Caco-2 (cell line): ENCODE measurements at regions not wholly inside any gene's neighbourhood (a gene's known extent, or its start where the extent isn't known, plus 50 kb on each side); places are given as distances from the start of the nearest gene placed in this dataset.

Experiments used
- BruUV-seq: library from RNA; stranded (reverse); fragments of 400-500 nt; replicated peaks from 2 replicates; lab custom pipeline; 2021; lab: Mats Ljungman, UMichigan
- CTCF ChIA-PET: fragments of 300-600 bp; sonication (Branson Sonifier 250); formaldehyde crosslinking; loops from one replicate; lab custom pipeline; 2022; ENCODE audit warnings: antibody characterized with exemption; lab: Charles Lee
- POLR2A ChIA-PET: fragments of 300-600 bp; sonication (Branson Sonifier 250); formaldehyde crosslinking; loops from one replicate; lab custom pipeline; 2022; ENCODE audit warnings: antibody characterized with exemption; lab: Charles Lee
- DNase-seq, 2 experiments: peaks; one replicate each; pipeline versions ENCODE4 v3.0.0 to v3.0.0-alpha.2; 2020 to 2022
- H3K27me3 ChIP-seq: replicated peaks from 2 replicates; pipeline ENCODE4 v1.6.0; 2011; ENCODE audit warnings: low read length; ENCODE audit not compliant: control insufficient read depth, insufficient read depth
- H3K36me3 ChIP-seq: 2 replicates; pipeline ENCODE4 v1.5.1; 2011; ENCODE audit warnings: low read length; ENCODE audit not compliant: control insufficient read depth, insufficient read depth
- H3K4me1 ChIP-seq: fragments of 250-450 bp; sonication (Bioruptor Pico); 2 replicates; pipeline ENCODE4 v1.5.1; 2020; ENCODE audit warnings: mild to moderate bottlenecking
- H3K4me3 ChIP-seq: 2 replicates; pipeline ENCODE4 v1.5.1; 2011; ENCODE audit warnings: low read depth, mild to moderate bottlenecking, control low read depth, low read length
- H3K9me3 ChIP-seq: fragments of 250-450 bp; sonication (Bioruptor Pico); 2 replicates; pipeline ENCODE4 v1.5.1; 2020; ENCODE audit warnings: mild to moderate bottlenecking, moderate library complexity
- H3K27ac Mint-ChIP-seq: one replicate; pipeline ENCODE4 v1.8.0; 2022; ENCODE audit warnings: mixed read lengths; ENCODE audit not compliant: unreplicated experiment
- H3K27me3 Mint-ChIP-seq: one replicate; pipeline ENCODE4 v1.8.0; 2022; ENCODE audit warnings: mixed read lengths; ENCODE audit not compliant: insufficient read depth, unreplicated experiment
- H3K36me3 Mint-ChIP-seq: one replicate; pipeline ENCODE4 v1.8.0; 2022; ENCODE audit warnings: mild to moderate bottlenecking, mixed read lengths; ENCODE audit not compliant: insufficient read depth, unreplicated experiment
- H3K4me1 Mint-ChIP-seq: one replicate; pipeline ENCODE4 v1.8.0; 2022; ENCODE audit warnings: low read depth, mixed read lengths; ENCODE audit not compliant: unreplicated experiment
- H3K4me3 Mint-ChIP-seq: one replicate; pipeline ENCODE4 v1.8.0; 2022; ENCODE audit warnings: mild to moderate bottlenecking, moderate library complexity, mixed read lengths; ENCODE audit not compliant: unreplicated experiment
- H3K9me3 Mint-ChIP-seq: one replicate; pipeline ENCODE4 v1.8.0; 2022; ENCODE audit warnings: mixed read lengths; ENCODE audit not compliant: unreplicated experiment
- intact Hi-C: fragments of 100-400 bp; cut with micrococcal nuclease; formaldehyde crosslinking; loops from one replicate; pipeline ENCODE4 v1.10.0; 2022; ENCODE audit not compliant: unreplicated experiment
- TF ChIP-seq, protein P1 (sequence below), 2 experiments: fragments of 200-600 bp in 1 of 2; IDR thresholded peaks; 1 replicate in 1 of 2; 2 replicates in 1 of 2; pipeline versions ENCODE4 v1.5.1 to v1.8.0; 2011 to 2022; ENCODE audit warnings: antibody characterized with exemption in 1 of 2, control low read depth in 1 of 2, inconsistent platforms in 1 of 2, low read depth in 1 of 2, low read length in 1 of 2, mild to moderate bottlenecking in 1 of 2, moderate library complexity in 1 of 2; ENCODE audit not compliant: insufficient read depth in 1 of 2, severe bottlenecking in 1 of 2, unreplicated experiment in 1 of 2

DNA sequence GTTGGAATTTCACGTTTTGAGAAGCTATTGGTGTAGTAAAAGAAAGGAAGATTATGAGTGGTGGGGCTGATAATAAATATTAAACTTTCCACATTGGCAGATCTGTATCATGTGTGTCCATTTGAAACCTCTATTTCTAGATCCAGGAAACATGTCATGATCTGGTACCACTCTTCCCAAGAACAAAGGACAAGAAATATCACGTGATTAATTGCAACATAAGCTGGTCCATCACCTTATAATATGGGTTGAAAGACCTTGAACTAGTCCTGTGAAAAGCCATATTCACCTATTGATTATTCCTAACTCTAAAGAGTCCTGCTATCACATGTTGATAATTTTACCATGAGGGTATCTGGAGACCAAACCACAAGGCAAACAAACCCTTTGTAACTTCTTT lies 335.3 kb upstream of the SMIM21 start:
- POLR2A ChIA-PET, result no interaction called here
- no peaks in the 10 kb centered on the region for H3K27me3 ChIP-seq
- Mint-ChIP-seq H3K4me1 (no peaks in the 10 kb centered on the region), H3K27me3 (peaks cover 2% of the 10 kb centered on the region), H3K27ac (no peak overlapping the region), H3K4me3 (no peak overlapping the region), H3K36me3 (no peaks in the 10 kb centered on the region), H3K9me3 (no peaks in the 10 kb centered on the region)
- CTCF ChIA-PET, result no interaction called here
- no peaks in the 10 kb centered on the region for H3K36me3 ChIP-seq
- H3K4me3 ChIP-seq, result no peak overlapping the region
- intact Hi-C loops, result no loop called here
- no peaks in the 10 kb centered on the region for H3K9me3 ChIP-seq
- TF ChIP-seq, protein P1, sequence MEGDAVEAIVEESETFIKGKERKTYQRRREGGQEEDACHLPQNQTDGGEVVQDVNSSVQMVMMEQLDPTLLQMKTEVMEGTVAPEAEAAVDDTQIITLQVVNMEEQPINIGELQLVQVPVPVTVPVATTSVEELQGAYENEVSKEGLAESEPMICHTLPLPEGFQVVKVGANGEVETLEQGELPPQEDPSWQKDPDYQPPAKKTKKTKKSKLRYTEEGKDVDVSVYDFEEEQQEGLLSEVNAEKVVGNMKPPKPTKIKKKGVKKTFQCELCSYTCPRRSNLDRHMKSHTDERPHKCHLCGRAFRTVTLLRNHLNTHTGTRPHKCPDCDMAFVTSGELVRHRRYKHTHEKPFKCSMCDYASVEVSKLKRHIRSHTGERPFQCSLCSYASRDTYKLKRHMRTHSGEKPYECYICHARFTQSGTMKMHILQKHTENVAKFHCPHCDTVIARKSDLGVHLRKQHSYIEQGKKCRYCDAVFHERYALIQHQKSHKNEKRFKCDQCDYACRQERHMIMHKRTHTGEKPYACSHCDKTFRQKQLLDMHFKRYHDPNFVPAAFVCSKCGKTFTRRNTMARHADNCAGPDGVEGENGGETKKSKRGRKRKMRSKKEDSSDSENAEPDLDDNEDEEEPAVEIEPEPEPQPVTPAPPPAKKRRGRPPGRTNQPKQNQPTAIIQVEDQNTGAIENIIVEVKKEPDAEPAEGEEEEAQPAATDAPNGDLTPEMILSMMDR (IDR thresholded peaks at IDR 0.05; ENCODE audit: insufficient read depth in 1 of 2, low read depth in 1 of 2, low read length in 1 of 2, severe bottlenecking in 1 of 2, unreplicated experiment in 1 of 2), result no peak
- H3K4me1 ChIP-seq, result no peaks in the 10 kb centered on the region
- no TSS peak for BruUV-seq
- no peak for DNase-seq

DNA sequence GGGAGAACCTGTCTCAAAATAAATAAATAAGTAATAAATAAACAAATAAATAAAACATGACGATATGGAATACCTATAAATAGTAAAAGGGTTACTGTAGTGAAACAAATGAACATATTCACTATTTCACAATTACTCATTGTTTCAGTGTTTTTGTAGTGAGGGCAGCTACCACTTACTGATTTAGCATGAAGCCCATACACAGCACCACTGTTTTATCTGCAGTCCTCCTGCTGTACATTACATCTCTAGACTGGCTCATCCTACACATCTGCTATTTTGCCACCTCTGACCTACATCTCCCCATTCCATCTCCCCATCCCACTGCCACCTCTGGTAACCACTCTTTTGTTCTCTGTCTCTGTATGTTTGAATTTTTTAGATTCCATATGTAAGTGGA lies 332.7 kb upstream of the SMIM21 start:
- Mint-ChIP-seq H3K27me3 (peaks cover 2% of the 10 kb centered on the region), H3K27ac (no peak overlapping the region), H3K4me3 (no peak overlapping the region), H3K9me3 (no peaks in the 10 kb centered on the region), H3K4me1 (no peaks in the 10 kb centered on the region), H3K36me3 (no peaks in the 10 kb centered on the region)
- intact Hi-C loops, result no loop called here
- POLR2A ChIA-PET, result no interaction called here
- H3K4me3 ChIP-seq, result no peak overlapping the region
- TF ChIP-seq, protein P1 (IDR thresholded peaks at IDR 0.05; ENCODE audit: insufficient read depth in 1 of 2, low read depth in 1 of 2, low read length in 1 of 2, severe bottlenecking in 1 of 2, unreplicated experiment in 1 of 2), result no peak
- H3K4me1 ChIP-seq, result no peaks in the 10 kb centered on the region
- no peaks in the 10 kb centered on the region for H3K9me3 ChIP-seq
- H3K27me3 ChIP-seq, result no peaks in the 10 kb centered on the region
- no TSS peak for BruUV-seq
- DNase-seq, result no peak
- no peaks in the 10 kb centered on the region for H3K36me3 ChIP-seq
- CTCF ChIA-PET, result no interaction called here

DNA sequence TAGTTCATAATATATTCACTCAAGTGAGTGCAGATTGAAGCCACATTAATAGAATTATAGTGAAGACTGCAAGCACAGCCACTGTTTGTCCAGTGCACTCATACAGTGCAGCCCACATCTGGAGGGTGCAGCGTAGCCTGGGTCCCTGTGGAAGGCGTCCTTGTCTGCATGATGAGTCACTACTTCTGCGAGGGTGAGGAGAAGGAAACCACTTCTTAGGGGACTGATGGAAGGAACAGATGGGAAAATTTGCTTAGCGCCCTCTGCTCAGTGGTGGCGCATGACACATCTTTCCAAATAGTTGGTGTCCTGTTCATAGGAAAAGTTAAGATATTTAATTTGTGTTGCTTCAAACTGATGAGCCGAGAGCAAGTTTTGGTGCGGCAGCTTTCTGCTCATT lies 330.4 kb upstream of the SMIM21 start:
- Histone ChIP-seq H3K4me3 (no peak overlapping the region), H3K36me3 (no peaks in the 10 kb centered on the region), H3K9me3 (no peaks in the 10 kb centered on the region), H3K4me1 (no peaks in the 10 kb centered on the region), H3K27me3 (no peaks in the 10 kb centered on the region)
- Mint-ChIP-seq H3K27me3 (peaks cover 2% of the 10 kb centered on the region), H3K36me3 (no peaks in the 10 kb centered on the region), H3K9me3 (no peaks in the 10 kb centered on the region), H3K4me3 (no peak overlapping the region), H3K4me1 (no peaks in the 10 kb centered on the region), H3K27ac (no peak overlapping the region)
- ChIA-PET CTCF (no interaction called here), POLR2A (no interaction called here)
- TF ChIP-seq, protein P1 (IDR thresholded peaks at IDR 0.05; ENCODE audit: insufficient read depth in 1 of 2, low read depth in 1 of 2, low read length in 1 of 2, severe bottlenecking in 1 of 2, unreplicated experiment in 1 of 2), result no peak
- intact Hi-C loops, result no loop called here
- BruUV-seq, result no TSS peak
- no peak for DNase-seq
